RWPE1 (cell line): ENCODE measurements at regions not wholly inside any gene's neighbourhood (a gene's known extent, or its start where the extent isn't known, plus 50 kb on each side); places are given as distances from the start of the nearest gene placed in this dataset.

Source experiments
- CTCF ChIA-PET: fragments of 350-600 bp; sonication (Branson Sonifier 250); formaldehyde crosslinking; extraction: SDS; loops from one replicate; lab custom pipeline; 2021; lab: Yijun Ruan, JAX
- POLR2A ChIA-PET: fragments of 400-600 bp; formaldehyde crosslinking; extraction: SDS; loops from one replicate; lab custom pipeline; 2020; ENCODE audit warnings: antibody characterized with exemption; ENCODE audit not compliant: low non-redundant PET; lab: Yijun Ruan, JAX
- DNase-seq: peaks from one replicate; pipeline ENCODE4 v3.0.0; 2012; ENCODE audit warnings: low spot score
- H3K27ac ChIP-seq: fragments of 450-650 bp; 2 replicates; pipeline ENCODE4 v1.5.1; 2017
- CTCF ChIP-seq: fragments of 450-650 bp; conservative IDR thresholded peaks from 2 replicates; pipeline ENCODE4 v1.5.1; 2017; ENCODE audit warnings: low read depth, mild to moderate bottlenecking

DNA sequence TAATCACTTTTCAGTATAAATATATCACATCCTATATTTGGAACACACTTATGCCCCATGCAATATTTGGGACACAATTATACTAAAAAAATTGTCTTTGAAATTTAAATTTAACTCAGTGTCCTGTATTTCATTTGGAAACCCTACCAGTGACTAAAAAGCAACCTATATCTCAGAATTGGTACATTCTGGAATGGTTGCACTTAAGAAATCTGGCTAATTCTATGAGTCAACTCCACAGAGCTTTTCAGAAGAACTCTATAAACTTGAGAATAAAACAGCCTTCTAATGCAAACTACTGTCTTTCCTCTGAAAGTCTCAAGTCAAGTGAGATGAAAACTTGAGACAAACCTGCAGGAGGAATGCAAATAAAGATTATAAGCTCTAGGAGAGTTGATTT lies 320.2 kb downstream of the MAFB start:
- CTCF ChIA-PET: no interaction called here
- TF ChIP-seq CTCF: no peak
- POLR2A ChIA-PET: no interaction called here
- no peak overlapping the region for H3K27ac ChIP-seq
- DNase-seq: no peak

DNA sequence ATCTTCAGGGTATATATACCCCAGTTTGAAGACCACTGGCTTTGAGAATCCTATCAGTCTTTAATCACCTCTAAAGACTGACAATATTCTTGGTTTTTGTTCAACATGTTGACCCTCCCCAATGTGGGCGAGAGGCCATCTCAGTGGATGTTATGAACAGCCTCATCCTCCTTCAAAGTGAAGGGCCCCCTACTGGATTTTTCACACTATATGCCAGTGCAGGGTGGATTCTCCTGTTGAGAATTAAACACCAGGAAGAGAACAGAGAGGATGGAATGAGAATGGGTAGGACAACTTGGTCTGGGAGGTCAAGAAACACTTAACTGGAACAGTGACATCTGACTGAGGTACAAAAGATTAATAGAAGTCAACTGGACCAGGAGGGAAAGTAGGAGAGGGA lies 327.1 kb downstream of the MAFB start:
- no peak for TF ChIP-seq CTCF
- no peak for DNase-seq
- ChIA-PET CTCF (interaction anchor here (0.7 kb wide), 1 partner anchor 9 kb away, joined by 3 read pairs; no protein-coding TSS in a partner anchor), POLR2A (no interaction called here)
- H3K27ac ChIP-seq: no peak overlapping the region

- H3K27ac ChIP-seq: no peak overlapping the region
- DNase-seq: no peak
- TF ChIP-seq CTCF: no peak
- ChIA-PET POLR2A (no interaction called here), CTCF (interaction anchor here (0.5 to 0.6 kb wide), 4 partner anchors 8 to 693 kb away, joined by 3 to 4 read pairs (median 4); no protein-coding TSS in a partner anchor)
Measured at GRCh38 chr20:40359131-40359912, 329.7 kb downstream of the MAFB start.

- ChIA-PET CTCF (interaction anchor here (0.6 kb wide), 1 partner anchor 16 kb away, joined by 3 read pairs; no protein-coding TSS in a partner anchor), POLR2A (no interaction called here)
- no peak for DNase-seq
- no peak overlapping the region for H3K27ac ChIP-seq
- no peak for TF ChIP-seq CTCF
Measured at GRCh38 chr20:40354880-40355279, 334.2 kb downstream of the MAFB start.

DNA sequence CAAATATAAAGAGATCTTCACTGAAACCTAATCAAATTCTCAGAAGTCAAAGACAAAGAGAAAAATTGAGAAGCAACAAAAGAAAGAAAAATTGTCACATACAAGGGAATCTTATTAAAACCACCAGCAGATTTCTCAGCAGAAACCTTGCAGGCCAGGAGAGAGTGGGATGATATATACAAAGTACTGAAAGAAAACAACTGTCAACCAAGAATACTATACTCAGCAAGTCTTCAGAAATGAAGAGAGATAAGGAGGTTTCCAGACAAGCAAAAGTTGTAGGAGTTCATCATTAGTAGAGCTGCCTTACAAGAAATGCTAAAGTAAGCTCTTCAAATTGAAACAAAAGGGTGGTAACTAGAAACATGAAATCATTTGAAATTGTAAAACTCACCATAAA lies 345.6 kb downstream of the MAFB start:
- TF ChIP-seq CTCF: no peak
- no peak for DNase-seq
- ChIA-PET CTCF (interaction anchor here (0.5 to 1.0 kb wide), 4 partner anchors 26 to 1458 kb away, joined by 3 read pairs; no protein-coding TSS in a partner anchor), POLR2A (no interaction called here)
- H3K27ac ChIP-seq: no peak overlapping the region

DNA sequence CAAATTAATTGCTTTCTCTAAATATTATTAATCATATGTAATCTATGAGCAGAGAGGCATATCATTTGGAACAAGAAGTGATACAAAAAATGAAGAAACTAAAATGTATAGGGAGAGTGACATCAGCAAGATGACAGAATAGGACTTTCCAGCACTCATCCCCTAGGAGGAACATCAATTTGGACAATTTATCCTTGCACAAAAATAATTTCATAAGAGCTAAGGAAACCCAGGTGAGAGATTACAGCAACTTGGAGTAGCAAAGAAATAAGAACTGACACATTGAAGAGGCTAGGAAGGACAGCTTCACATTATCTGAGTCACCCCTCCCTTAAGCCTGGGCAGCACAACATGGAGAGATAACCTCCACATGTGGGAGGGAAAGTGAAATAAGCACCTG lies 347.5 kb downstream of the MAFB start:
- no peak for DNase-seq
- CTCF ChIA-PET: no interaction called here
- no peak for TF ChIP-seq CTCF
- no peak overlapping the region for H3K27ac ChIP-seq
- POLR2A ChIA-PET: no interaction called here
